HG03439 (cell line): ENCODE measurements at regions not wholly inside any gene's neighbourhood (a gene's known extent, or its start where the extent isn't known, plus 50 kb on each side); places are given as distances from the start of the nearest gene placed in this dataset.
"Not testable (repeated sequence)": the region's sequence is repeated elsewhere in the genome, so short reads cannot be mapped to it uniquely, and the experiment has no call there.

ENCODE experiments used
- ATAC-seq: cut with Tn5 transposase; IDR thresholded peaks from one replicate; pipeline ENCODE4 v1.9.1; 2021; ENCODE audit warnings: mild to moderate bottlenecking, moderate library complexity; ENCODE audit not compliant: unreplicated experiment

DNA sequence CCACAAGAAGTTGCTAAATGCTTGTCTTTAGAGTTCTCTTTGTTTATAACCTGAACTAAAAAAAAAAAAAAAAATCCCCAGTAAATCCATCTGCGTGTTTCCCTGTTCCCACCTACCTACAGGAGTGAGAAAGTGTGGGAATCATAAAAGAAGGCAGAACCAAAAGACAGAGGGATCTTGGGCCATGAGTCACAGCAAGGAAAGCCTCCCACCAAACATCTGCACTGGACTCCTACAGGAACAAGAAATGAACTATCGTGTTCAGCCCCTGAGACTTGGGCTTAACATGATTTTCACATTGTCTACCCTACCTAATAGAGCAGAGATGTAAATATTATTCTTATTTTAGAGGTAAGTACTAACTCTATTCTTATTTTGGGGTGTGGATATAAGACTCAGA is 1761.2 kb upstream of the CELF4 start:
- no peak for ATAC-seq

DNA sequence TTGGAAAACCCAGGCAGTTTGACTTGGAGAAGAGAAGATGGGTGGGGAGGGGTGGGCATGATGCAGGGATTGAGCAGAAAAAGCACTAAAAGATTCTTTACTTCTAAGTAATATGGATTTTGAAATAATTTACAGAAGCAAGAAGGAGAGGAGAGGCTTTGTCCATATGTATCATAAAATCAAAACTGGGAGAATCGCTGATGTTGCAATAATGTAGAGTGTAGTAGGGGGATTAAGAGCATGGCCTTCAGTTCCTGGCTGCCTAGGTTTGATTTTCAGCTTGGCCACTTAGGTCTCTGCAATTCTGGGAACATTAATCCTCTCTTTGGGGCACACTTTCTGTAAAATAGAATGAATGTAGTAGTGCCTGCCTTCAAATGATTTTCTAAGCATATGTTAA is 1760.4 kb upstream of the CELF4 start:
- ATAC-seq, result no peak

DNA sequence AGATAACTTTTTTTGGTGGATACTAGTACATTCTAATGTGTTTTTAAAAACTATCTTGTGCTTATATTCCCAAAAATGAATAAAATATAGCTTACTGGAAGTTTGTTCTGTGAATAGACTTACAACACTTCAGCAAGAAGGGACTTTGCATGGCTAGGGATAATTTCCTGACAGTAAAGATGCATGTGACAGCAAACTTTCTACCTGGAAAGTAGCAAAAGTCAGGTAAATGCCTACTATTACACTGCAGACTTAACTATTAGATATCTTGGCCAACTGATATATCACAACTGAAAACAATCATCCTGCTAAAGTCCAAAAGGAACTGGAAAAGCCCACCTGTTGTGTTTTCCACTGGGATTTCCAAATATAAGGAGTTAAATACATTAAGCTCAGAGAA is 1753.5 kb upstream of the CELF4 start:
- no peak for ATAC-seq

DNA sequence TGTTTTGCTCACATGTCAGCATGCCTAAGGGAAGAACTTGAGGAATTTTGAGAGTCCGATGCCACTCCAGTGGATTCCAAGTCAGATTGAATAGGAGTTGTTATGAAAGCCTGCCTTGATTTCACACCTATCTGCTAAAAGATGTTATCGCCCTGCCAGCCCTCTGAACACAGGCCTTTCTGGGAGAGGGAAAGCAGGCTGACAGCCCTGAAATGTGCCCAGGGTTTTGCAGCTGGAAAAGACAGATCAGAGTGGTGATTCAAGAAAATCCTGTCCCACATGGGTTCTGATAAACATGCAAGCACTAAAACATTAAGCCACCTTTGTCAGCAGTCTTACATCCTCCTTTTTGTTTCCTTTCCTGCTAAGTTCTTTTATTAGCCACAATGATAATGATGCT is 1752.9 kb upstream of the CELF4 start:
- ATAC-seq, result no peak

DNA sequence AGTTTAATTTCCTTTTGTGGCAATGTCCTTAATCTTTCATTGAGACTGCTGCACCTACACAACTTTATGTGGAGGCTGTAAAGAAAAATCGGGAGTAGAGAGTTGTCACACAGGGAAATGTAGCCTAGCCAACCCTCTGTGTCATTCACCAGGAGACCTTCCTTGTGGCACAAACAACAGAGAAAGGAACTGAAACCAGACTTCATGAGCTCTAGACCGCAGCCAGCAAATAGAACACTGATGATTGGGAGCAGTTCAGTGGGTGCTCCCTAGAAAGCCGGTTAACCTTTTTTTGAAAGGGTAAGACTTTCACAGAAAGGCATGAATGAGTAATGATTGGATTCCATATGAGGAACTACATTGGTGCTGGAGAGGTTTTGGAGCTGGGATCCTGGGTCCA is 1752.4 kb upstream of the CELF4 start:
- ATAC-seq, result no peak

DNA sequence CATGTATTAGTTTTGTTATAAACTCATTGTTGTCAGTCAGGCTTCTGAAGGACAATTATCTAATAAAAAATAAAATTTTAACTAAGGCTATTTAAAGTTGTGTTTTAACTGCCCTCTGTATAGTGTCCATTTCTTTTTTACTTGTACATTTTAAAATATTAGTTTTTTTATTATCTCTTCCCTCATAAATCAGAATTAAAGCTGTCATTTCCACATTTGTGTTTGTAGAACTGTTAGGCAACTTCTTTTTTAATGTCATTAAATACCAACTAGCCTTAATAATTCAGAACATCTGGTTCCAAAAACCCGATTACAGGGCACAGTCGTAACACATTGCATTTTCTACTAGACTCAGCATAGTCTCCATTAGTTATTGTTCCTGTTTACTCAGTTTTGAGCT is 1749.0 kb upstream of the CELF4 start:
- ATAC-seq, result no peak

DNA sequence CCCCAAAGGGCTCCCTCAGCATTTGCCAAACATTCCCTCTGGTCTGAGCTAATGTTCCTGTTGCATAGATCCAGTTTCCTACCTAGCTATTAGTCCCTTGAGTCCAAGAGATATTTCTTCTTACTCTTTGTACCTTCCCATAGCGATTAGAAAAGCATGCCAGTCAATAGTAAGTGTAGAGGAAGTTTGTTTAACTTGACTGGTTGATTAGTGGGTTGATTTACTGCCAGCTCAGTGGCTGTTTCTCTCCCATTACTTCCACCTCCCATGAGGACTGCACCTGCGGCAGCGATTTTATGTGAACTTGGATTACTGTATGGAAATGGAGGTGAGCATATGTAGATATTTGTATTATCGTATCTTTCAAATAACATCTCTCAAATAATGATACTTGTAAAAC is 1748.4 kb upstream of the CELF4 start:
- ATAC-seq, result no peak

DNA sequence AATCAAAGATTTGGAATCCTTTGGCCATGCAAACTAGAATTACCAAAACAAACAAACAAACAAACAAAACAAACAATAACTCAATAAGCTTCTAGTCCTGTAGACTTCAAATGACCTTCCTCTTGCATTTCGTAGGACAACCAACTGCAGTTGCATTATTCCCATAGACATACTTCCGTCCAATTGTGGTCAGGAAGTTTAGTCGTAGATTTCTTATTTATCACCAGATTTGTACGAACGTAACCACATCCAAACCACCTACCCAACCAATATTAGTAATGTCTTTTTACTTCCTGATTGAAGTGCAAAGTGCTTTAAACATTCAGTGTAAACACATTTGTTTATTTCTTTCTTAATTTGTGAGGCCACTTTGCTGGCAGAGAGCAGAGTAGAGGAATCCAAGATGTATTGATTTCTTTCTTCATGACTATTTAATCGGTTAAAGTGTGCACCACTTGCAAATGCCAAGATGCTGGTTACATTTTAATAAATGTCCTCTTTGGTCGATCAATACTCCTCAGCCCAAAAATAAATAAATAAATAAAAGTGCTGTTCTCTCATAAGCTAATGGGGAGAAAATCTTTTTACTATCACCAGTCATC is 1745.6 kb upstream of the CELF4 start:
- ATAC-seq, result no peak

DNA sequence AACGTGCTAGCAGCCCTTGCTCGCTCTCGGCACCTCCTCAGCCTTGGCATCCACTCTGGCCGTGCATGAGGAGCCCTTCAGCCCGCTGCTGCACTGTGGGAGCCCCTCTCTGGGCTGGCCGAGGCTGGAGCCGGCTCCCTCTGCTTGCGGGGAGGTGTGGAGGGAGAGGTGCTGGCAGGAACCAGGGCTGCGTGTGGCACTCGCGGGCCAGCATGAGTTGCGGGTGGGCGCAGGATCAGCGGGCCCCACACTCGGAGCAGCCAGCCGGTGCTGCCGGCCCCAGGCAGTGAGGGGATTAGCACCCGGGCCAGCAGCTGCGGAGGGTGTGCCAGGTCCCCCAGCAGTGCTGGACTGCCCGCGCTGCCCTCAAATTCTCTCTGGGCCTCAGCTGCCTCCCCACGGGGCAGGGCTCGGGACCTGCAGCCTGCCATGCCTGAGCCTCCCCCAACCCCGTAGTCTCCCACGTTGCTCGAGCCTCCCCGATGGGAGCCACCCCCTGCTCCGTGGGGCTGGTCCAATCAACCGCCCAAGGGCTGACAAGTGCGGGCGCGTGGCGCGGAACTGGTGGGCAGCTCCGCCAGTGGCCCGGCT is 1743.4 kb upstream of the CELF4 start:
- ATAC-seq, result not testable (repeated sequence)

DNA sequence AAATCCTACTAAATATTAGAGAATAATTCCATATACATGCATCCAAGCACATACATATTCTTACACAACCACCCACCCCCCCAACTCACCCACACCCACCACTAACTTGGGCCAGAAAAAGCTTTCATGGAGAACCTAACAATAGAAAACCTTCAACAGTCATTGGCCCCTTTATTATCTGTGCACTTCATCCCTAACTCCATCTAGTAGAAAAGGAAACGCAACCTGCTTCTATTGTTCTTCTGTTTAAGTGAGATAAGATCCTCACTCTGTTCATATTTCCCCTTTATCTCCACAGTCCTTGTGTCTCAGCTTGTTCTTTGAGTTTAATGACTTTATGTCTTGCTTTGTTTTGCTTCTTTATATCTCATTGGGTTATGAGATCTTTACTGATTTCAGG is 1740.2 kb upstream of the CELF4 start:
- ATAC-seq, result no peak

DNA sequence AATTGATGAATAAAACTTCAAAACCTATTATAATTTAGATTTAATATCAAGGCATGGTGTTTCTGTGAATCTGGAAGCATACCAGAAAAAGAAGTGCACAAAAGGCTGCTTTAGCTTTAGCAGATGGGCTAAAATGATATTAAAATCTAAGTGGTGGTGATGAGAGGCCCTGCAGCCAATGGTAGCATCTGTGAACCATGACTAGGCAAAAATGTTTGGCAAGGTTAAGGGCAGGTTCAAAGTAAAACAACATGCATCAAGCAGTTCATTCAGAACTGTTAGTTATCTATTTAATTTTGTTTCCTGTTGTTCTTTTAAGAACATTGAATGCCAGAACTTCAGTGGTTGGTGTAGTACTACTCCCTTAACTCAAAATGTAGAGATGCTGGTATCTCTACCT is 1736.9 kb upstream of the CELF4 start:
- no peak for ATAC-seq

DNA sequence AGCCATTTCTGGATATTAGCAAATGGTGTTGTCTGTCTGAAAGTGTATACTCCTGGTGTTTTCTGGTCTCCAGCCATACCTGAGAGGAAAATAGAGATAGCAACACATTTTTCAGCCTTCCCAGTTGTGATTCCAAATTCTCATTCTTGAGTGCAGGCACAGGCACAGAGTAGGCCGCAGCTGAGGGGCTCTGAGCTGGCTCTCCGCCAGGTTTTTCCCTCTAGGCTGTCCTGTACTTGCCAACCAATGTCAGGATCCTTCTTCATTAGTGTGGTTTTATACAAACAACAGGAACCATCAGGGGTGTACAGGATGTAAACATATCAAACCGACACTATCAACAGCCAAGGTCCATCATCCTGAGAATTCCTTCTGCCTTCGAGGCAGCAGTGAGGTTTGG is 1733.6 kb upstream of the CELF4 start:
- no peak for ATAC-seq

DNA sequence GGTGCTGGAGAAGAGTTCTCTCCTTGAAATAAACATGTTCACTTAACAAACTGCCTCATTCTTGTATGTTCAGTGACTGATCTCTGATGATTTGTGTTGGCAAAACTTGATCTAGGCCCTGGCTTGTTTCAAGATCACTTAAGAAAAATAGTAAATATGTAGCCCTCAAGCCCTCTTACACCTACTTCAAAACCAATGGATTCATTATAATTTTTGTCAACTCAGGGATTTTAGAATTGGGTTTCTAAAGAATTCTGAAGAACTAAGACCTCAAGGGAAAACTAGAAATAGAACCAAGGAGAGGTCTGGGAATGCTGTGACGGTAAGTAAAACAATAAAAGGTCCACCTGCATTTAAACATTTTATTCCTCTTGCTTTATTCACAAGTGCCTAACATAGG is 1731.6 kb upstream of the CELF4 start:
- ATAC-seq, result no peak

DNA sequence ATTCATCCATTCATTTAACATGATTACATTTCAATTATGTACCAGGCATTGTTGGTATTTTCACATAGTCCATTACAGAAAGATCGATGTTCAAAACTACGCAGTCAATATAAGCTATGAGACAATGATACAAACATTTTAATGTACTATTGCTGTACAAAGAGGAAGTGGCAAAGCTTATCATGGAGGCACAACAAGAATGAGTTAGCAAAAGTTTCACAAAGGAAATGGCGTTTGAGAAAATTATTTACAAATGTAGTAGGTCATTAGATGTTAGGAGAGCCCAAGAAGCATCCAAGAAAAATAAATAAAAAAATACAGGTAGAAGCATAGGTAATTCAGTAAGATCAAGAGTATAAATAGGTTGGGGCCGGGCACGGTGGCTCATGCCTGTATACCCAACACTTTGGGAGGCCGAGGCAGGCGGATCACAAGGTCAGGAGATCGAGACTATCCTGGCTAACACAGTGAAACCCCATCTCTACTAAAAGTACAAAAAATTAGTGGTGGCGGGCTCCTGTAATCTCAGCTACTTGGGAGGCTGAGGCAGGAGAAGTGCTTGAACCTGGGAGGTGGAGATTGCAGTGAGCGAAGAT is 1730.8 kb upstream of the CELF4 start:
- no peak for ATAC-seq

DNA sequence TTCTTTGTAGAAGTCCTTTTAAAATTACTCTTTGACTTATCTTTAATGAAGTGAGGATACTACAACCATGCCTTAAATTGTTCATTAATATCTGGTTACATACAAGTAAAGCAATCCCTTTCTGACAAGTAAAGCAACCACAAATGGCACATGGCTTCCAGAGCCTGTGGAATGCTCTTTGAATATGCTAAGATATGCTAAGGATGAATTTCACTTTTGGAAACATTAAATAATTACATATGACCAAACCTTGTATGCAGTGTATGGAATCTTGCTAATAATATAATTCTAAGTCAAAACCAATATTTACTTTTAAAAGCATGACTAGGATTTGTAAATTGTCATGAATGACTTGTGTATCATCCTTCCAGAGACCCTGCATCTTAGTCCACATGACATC is 1711.2 kb upstream of the CELF4 start:
- no peak for ATAC-seq

DNA sequence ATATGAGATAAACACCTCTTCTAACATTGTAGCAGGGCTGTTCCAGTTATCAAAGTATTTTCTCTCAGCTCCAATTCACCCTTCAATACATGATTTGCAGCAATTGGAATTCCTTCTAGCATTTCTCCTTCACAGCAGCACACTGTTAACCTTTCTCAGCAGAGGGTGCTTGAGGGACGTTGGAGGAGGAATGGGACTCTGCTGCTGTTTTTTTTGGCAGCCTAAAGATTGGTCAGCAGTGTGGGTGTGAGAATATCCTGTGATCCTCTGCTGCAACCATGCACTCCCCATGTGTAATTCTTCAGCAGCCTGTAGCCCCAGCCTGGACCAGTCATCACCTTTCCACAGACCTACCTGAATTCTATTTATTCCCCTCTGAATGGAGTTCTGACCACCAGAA is 1708.9 kb upstream of the CELF4 start:
- ATAC-seq, result no peak

DNA sequence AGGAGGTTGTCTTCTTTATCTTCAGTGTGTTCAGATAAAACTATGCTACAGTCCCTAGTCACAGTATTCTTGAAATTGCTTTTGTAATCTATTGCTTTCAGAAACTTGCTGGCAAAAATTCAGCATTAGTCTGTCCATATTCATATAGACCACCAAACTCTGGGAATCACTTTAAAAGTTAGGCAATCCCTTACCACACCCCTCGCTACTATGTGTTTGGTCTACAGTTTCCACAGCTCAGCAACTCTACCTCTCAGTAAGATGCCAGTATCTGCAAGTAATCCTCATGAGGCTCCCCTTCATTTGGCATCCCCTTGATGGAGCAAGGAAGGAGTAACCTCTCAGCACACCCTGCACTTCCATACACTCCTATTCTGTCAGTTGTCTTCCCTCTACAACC is 1706.6 kb upstream of the CELF4 start:
- no peak for ATAC-seq

DNA sequence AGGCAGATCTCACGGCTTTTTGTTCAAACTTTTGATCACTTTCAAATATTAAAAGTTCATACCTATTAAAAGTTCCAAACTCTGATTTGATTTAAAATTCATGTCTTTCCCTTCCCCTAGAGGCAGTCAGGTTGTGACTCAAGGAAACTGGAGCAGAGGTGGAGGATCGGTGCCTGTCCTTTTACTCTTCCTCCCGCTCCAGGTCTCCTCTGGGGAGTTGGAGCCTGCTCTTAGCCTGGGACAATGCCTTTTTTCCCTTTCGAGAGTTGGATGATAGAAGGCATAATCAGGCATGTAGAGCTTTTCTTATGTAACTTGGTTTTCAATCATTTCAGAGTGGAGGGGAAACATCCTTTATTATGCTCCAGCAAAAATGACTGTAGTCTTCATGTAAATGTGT is 1706.1 kb upstream of the CELF4 start:
- ATAC-seq, result no peak

DNA sequence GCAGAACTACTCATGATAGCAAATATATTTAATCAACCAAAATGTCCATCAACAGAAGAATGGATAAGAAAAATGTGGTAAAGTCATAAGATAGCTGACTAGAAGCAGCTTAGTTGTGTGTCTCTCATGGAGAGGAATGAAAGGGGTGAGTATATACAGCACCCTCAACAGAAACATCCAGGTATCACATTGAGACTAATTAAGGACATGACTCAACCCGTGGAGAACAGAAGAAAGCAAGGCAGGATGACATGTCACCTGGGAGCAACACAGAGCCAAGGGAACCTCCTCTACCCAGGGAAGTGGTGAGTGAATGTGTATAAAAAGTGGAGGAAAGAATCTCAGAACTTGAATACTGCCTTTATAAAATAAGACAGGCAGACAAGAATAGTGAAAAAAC is 1695.0 kb upstream of the CELF4 start:
- no peak for ATAC-seq

DNA sequence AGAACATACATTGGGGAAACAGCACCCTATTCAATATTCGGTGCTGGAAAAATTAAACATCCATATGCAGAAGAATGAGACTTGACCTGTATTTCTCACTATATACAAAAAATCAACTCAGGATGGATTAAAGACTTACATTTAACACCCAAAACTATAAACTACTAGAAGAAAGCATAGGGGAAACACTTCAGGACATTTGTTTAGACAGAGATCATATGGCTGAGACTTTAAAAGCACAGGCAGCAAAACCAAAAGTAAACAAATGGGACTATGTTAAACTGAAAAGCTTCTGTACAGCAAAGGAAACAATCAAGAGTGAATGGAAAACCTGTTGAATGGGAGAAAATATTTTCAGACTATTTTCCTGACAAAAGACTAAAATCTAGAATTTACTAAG is 1694.1 kb upstream of the CELF4 start:
- no peak for ATAC-seq

DNA sequence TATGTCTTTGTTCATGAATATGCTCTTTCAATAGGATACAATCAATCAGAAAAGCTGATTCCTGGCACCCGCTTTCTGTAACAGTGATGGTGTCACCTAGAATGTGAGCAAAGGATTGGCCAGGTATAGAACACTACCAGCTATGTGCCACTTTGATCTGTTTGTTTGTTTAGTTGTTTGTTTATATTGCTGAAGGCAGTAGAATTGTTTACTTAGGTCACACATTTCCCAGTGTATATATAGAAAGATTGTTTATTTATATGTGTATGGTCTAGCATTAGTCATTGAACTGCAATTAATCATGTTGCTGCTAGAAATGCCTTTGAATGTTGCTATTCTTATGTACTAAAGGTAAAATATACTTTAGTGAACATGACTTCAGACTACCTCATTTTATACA is 1678.6 kb upstream of the CELF4 start:
- ATAC-seq, result no peak

DNA sequence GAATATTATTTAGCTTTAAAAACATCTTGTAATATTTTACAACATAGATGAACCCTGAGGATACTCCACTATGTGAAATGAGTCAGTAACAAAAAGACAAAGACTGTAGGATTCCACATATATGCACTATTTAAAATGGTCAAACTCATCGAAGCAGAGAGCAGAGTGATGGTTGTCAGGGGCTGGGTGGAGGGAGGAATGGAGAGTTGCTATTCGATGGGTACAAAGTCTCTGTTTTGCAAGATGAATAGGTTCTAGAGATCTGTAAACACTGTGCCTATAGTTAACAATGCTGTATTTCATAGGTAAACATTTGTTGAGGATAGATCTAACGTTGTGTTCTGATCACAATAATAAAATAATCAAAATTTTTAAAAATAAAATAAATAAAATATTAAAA is 1675.9 kb upstream of the CELF4 start:
- no peak for ATAC-seq
